Adrenal gland (tissue), 9 donors: ENCODE measurements at regions not wholly inside any gene's neighbourhood (a gene's known extent, or its start where the extent isn't known, plus 50 kb on each side); places are given as distances from the start of the nearest gene placed in this dataset.

Experiments used
- DNase-seq, 7 donors: peaks; one replicate each; pipeline ENCODE4 v3.0.0-alpha.2; 2019 to 2020
- H3K27ac ChIP-seq, 5 donors: fragments of 200-600 bp; sonication (generic) in 4 of 5; 1 replicate in 3 of 5; 2 replicates in 2 of 5; pipeline versions ENCODE4 v1.5.1 to v1.8.0; 2016 to 2020; ENCODE audit warnings: mild to moderate bottlenecking in 1 of 5
- H3K27me3 ChIP-seq: fragments of 200-600 bp; 2 replicates; pipeline ENCODE4 v1.8.0; 2021
- H3K36me3 ChIP-seq, 2 donors: fragments of 200-600 bp; replicated peaks in 1 of 2; 1 replicate in 1 of 2; 2 replicates in 1 of 2; pipeline versions ENCODE4 v1.5.1 to v1.8.0; 2018 to 2022
- H3K4me1 ChIP-seq, 2 donors: fragments of 200-600 bp; replicated peaks in 1 of 2; 1 replicate in 1 of 2; 2 replicates in 1 of 2; pipeline versions ENCODE4 v1.5.1 to v1.8.0; 2018 to 2021
- H3K4me3 ChIP-seq, 4 donors: fragments of 200-600 bp; sonication (generic) in 3 of 4; one replicate each; pipeline ENCODE4 v1.5.1; 2016 to 2018
- H3K9me3 ChIP-seq, 3 donors: fragments of 200-600 bp; sonication (generic) in 1 of 3; replicated peaks in 1 of 3; 1 replicate in 2 of 3; 2 replicates in 1 of 3; pipeline versions ENCODE4 v1.5.1 to v1.8.0; 2016 to 2021
- POLR2A ChIP-seq, 2 donors: fragments of 450-650 bp; IDR thresholded peaks; one replicate each; pipeline ENCODE4 v1.6.1; 2017; ENCODE audit warnings: antibody characterized with exemption in 2 of 2, mild to moderate bottlenecking in 2 of 2, moderate library complexity in 1 of 2
- WGBS, 4 donors: extraction: QIAGEN DNeasy Blood & Tissue Kit in 2 of 4; methylation state at CpG; one replicate each; pipeline versions ENCODE4 v1.1.5 to v1.1.7; 2013 to 2017; 5-methylcytosine and 5-hydroxymethylcytosine counted together
- intact Hi-C, 2 donors: fragments of 100-400 bp; cut with DNase I; formaldehyde crosslinking; loops; one replicate each; pipeline versions ENCODE4 v1.14.1 to v1.15.0; 2022 to 2023
- TF ChIP-seq, protein P1 (sequence below), 6 experiments: fragments of 450-650 bp in 4 of 6; fragments of 200-600 bp in 2 of 6; sonication (generic) in 1 of 6; IDR thresholded peaks; 1 replicate in 5 of 6; 2 replicates in 1 of 6; pipeline versions ENCODE4 v1.5.1 to v1.8.0; 2016 to 2021; ENCODE audit warnings: antibody characterized with exemption in 6 of 6, mild to moderate bottlenecking in 2 of 6, moderate library complexity in 1 of 6
- donor health status: healthy with polysubstance abuse.
- donor health status: Bipolar disorder and iron deficiency.
- donor health status: DM: yes; HTN: yes; CAD: no.
- donor health status: DM: no; HTN: no; CAD: no.
- donor health status: DM: no; HTN: no; CAD: no.

DNA sequence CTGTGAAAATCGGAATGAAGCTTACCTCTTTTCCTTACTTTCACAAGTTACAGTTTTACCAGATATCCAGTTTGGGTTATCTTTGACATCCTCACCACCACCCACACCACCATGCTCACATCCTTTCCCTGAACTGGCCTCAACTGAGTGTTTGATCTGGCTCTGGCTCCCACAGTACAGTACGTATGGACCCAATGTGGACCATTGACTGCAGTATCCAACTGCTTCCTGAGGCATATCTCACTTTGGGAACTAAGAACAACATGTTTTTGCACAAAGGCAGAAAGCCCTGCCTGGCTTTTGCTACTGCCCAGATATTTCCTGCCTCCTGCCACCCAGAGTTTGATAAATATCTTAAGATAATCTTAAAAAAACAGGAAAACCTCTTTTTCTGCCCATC is 1232.0 kb upstream of the CDH18 start:
- no peak overlapping the region for H3K27ac ChIP-seq
- H3K4me1 ChIP-seq = no peaks in the 10 kb centered on the region
- TF ChIP-seq, protein P1, sequence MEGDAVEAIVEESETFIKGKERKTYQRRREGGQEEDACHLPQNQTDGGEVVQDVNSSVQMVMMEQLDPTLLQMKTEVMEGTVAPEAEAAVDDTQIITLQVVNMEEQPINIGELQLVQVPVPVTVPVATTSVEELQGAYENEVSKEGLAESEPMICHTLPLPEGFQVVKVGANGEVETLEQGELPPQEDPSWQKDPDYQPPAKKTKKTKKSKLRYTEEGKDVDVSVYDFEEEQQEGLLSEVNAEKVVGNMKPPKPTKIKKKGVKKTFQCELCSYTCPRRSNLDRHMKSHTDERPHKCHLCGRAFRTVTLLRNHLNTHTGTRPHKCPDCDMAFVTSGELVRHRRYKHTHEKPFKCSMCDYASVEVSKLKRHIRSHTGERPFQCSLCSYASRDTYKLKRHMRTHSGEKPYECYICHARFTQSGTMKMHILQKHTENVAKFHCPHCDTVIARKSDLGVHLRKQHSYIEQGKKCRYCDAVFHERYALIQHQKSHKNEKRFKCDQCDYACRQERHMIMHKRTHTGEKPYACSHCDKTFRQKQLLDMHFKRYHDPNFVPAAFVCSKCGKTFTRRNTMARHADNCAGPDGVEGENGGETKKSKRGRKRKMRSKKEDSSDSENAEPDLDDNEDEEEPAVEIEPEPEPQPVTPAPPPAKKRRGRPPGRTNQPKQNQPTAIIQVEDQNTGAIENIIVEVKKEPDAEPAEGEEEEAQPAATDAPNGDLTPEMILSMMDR (IDR thresholded peaks at IDR 0.05) = no peak
- no peak for TF ChIP-seq POLR2A (IDR thresholded peaks at IDR 0.05)
- no peak for DNase-seq
- intact Hi-C loops = no loop called here
- WGBS, 4 donors = 39 to 59% (median 49%) methylated on average over 2 of the region's 2 CpGs
- no peaks in the 10 kb centered on the region for H3K27me3 ChIP-seq
- no peak overlapping the region for H3K4me3 ChIP-seq
- no peaks in the 10 kb centered on the region for H3K36me3 ChIP-seq
- no peaks in the 10 kb centered on the region for H3K9me3 ChIP-seq

DNA sequence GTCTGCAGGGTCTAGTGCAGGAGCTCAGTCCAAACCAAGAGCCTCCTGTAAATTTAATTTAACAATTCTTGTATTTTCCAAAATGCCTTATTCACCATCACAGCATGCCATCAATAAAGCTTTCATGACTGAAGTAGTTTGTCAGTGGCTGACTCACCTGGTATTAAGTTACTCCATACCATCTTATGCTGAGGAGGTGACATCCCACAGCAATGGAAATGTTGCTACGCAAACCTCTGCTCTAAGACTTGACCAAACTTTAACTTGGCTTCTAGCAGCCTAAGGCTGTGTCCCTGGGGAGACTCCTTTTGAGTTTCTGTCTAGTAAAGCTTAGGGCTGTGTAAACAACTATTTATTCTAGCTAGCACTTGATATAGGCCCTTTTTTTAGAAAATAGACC is 1231.3 kb upstream of the CDH18 start:
- H3K27ac ChIP-seq = no peak overlapping the region
- no peaks in the 10 kb centered on the region for H3K4me1 ChIP-seq
- no peak for DNase-seq
- H3K9me3 ChIP-seq = no peaks in the 10 kb centered on the region
- WGBS, 4 donors = 95 to 97% (median 96%) methylated on average over 1 of the region's 1 CpG
- H3K4me3 ChIP-seq = no peak overlapping the region
- TF ChIP-seq POLR2A (IDR thresholded peaks at IDR 0.05) = no peak
- TF ChIP-seq, protein P1 (IDR thresholded peaks at IDR 0.05) = no peak
- H3K27me3 ChIP-seq = no peaks in the 10 kb centered on the region
- intact Hi-C loops = no loop called here
- H3K36me3 ChIP-seq = no peaks in the 10 kb centered on the region

DNA sequence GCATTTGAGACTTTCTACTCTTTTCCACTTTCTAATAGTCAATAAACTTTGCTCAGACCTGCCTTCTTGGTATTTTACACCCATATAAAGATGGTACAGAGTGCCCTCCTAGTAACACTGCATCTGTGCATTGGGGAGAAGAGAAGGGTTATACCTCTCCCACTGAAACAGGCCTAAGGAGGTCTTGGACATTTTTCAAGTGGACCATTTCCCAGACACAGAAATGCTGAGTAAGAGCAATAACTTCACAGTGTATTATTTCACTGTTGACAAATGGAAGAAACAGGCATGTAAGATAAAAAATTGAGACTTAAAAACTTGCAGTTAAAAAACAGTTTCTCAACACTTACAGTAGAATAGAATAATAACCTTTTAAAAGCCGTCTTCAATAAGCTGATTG is 1224.0 kb upstream of the CDH18 start:
- DNase-seq = no peak
- TF ChIP-seq, protein P1 (IDR thresholded peaks at IDR 0.05) = no peak
- TF ChIP-seq POLR2A (IDR thresholded peaks at IDR 0.05) = no peak
- Histone ChIP-seq H3K4me3 (no peak overlapping the region), H3K27ac (no peak overlapping the region), H3K36me3 (no peaks in the 10 kb centered on the region), H3K4me1 (no peaks in the 10 kb centered on the region), H3K27me3 (no peaks in the 10 kb centered on the region), H3K9me3 (no peaks in the 10 kb centered on the region)
- intact Hi-C loops = no loop called here
- WGBS, 4 donors = 43 to 69% (median 53%) methylated on average over 1 of the region's 1 CpG

DNA sequence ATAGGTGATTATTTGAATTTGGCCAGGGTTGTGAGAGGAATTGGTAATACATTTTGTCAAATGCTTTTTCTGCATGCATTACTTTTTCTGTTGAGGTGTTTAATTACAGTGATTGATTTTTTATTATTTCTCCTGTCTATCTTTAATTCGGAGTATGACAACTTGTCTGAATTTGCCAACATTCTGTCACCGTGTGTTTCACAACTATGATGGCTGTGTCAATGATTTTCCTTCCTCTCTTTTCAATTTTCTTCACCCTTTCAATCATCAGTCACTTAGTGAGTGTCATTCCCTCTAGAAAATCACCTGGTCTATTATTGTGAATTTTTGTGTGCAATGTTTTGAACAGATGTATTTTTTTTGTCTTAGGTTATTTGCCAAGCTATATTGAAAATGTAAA is 1221.4 kb upstream of the CDH18 start:
- no peak for DNase-seq
- 87 to 90% (median 87%) methylated on average over 2 of the region's 2 CpGs for WGBS, 4 donors

More for the DNA sequence above, 1221.4 kb upstream of the CDH18 start:
- Histone ChIP-seq H3K4me3 (no peak overlapping the region), H3K36me3 (no peaks in the 10 kb centered on the region), H3K27ac (no peak overlapping the region), H3K4me1 (no peaks in the 10 kb centered on the region), H3K27me3 (no peaks in the 10 kb centered on the region), H3K9me3 (no peaks in the 10 kb centered on the region)
- TF ChIP-seq, protein P1 (IDR thresholded peaks at IDR 0.05) = no peak
- intact Hi-C loops = no loop called here
